ENCODE measurements at regions not wholly inside any gene's neighbourhood (a gene's known extent, or its start where the extent isn't known, plus 50 kb on each side); places are given as distances from the start of the nearest gene placed in this dataset.
A peak's percentile ranks its signal among the peaks of the same experiment; 100 is the strongest.

- Histone ChIP-seq H3K9me3 (ENCODE audit: low read depth) (no peaks in the 10 kb centered on the region), H3K79me2 (no peaks in the 10 kb centered on the region), H3K4me3 (no peak overlapping the region), H2AFZ (no peak overlapping the region), H3K36me3 (replicated peaks; ENCODE audit: insufficient read depth, low read depth) (no peaks in the 10 kb centered on the region), H3K27ac (no peak overlapping the region), H3K4me2 (no peak overlapping the region), H3K9me2 (replicated peaks; ENCODE audit: insufficient read depth) (no peaks in the 10 kb centered on the region), H3K27me3 (no peaks in the 10 kb centered on the region), H4K20me1 (ENCODE audit: insufficient read depth, poor library complexity, severe bottlenecking) (no peaks in the 10 kb centered on the region), H3K4me1 (ENCODE audit: insufficient read depth) (no peaks in the 10 kb centered on the region)
- no peak for DNase-seq (ENCODE audit: low spot score)
- no peak for TF ChIP-seq CTCF (IDR thresholded peaks at IDR 0.05; ENCODE audit: poor library complexity)
- TF ChIP-seq EZH2 (IDR thresholded peaks at IDR 0.05; ENCODE audit: borderline replicate concordance): no peak
- TF ChIP-seq EZH2phosphoT487 (IDR thresholded peaks at IDR 0.05; ENCODE audit: low read depth, severe bottlenecking, unreplicated experiment): no peak
- WGBS (ENCODE audit: low lambda C conversion rate, missing lambda C conversion rate): 98% methylated on average over 4 of the region's 4 CpGs
Observed at GRCh38 chr15:81555346-81555745, 181.3 kb upstream of the TMC3 start.

GRCh38 chr15:81548365-81549130, 174.5 kb upstream of the TMC3 start:
- H3K9me3 ChIP-seq (ENCODE audit: low read depth): no peaks in the 10 kb centered on the region
- no peaks in the 10 kb centered on the region for H3K27me3 ChIP-seq
- 73% methylated on average over 7 of the region's 7 CpGs for WGBS (ENCODE audit: low lambda C conversion rate, missing lambda C conversion rate)
- TF ChIP-seq CTCF (IDR thresholded peaks at IDR 0.05; ENCODE audit: poor library complexity) (no peak), EZH2 (IDR thresholded peaks at IDR 0.05; ENCODE audit: borderline replicate concordance) (no peak)
- H3K4me3 ChIP-seq: no peak overlapping the region
- no peaks in the 10 kb centered on the region for H3K9me2 ChIP-seq (replicated peaks; ENCODE audit: insufficient read depth)
- DNase-seq (ENCODE audit: low spot score): peak; percentile 16
- H3K27ac ChIP-seq: no peak overlapping the region
- no peaks in the 10 kb centered on the region for H3K36me3 ChIP-seq (replicated peaks; ENCODE audit: insufficient read depth, low read depth)
- H2AFZ ChIP-seq: no peak overlapping the region
- peaks cover 4% of the 10 kb centered on the region for H3K4me1 ChIP-seq (ENCODE audit: insufficient read depth)
- no peaks in the 10 kb centered on the region for H3K79me2 ChIP-seq
- H4K20me1 ChIP-seq (ENCODE audit: insufficient read depth, poor library complexity, severe bottlenecking): no peaks in the 10 kb centered on the region
- H3K4me2 ChIP-seq: no peak overlapping the region

DNA sequence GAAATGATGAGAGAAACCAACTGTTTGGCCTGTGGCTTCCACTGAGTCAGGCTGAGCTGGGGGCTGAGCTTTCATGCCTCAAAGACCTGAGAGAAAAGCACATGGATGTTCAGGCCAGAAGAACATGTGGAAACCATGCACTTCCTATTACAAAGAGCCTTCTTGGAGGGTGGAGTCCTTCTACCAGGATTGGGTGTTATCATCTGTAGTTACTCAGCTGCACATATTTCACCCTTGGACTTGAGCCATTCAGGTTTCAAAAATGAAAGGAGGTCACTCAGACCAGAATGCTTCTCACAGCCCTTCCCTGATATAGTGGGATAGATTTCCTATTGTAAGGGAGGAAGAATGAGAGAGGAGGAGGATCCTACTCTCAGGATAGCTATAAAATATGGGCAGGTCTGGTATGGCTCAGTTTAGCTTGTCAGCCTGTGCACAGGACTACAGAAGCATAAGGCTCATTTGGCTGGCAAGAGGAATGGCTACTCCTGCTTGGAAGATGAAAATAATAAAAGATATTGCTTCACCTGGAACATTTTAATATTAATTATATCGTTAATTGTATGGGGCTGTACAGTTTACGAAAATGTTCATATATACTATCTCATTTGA, 173.6 kb upstream of the TMC3 start:
- TF ChIP-seq EZH2 (IDR thresholded peaks at IDR 0.05; ENCODE audit: borderline replicate concordance): no peak
- 96% methylated on average over 2 of the region's 2 CpGs for WGBS (ENCODE audit: low lambda C conversion rate, missing lambda C conversion rate)

GRCh38 chr15:81544385-81544784, 170.4 kb upstream of the TMC3 start:
- Histone ChIP-seq H3K36me3 (replicated peaks; ENCODE audit: insufficient read depth, low read depth) (no peaks in the 10 kb centered on the region), H3K4me2 (no peak overlapping the region), H3K27me3 (no peaks in the 10 kb centered on the region), H3K4me3 (no peak overlapping the region), H3K27ac (no peak overlapping the region), H3K9me2 (replicated peaks; ENCODE audit: insufficient read depth) (no peaks in the 10 kb centered on the region), H2AFZ (no peak overlapping the region), H3K9me3 (ENCODE audit: low read depth) (no peaks in the 10 kb centered on the region), H4K20me1 (ENCODE audit: insufficient read depth, poor library complexity, severe bottlenecking) (no peaks in the 10 kb centered on the region), H3K79me2 (no peaks in the 10 kb centered on the region), H3K4me1 (ENCODE audit: insufficient read depth) (no peaks in the 10 kb centered on the region)
- DNase-seq (ENCODE audit: low spot score): no peak
- TF ChIP-seq CTCF (IDR thresholded peaks at IDR 0.05; ENCODE audit: poor library complexity) (no peak), EZH2phosphoT487 (IDR thresholded peaks at IDR 0.05; ENCODE audit: low read depth, severe bottlenecking, unreplicated experiment) (no peak)
- 92% methylated on average over 2 of the region's 2 CpGs for WGBS (ENCODE audit: low lambda C conversion rate, missing lambda C conversion rate)

More for the DNA sequence above, 173.6 kb upstream of the TMC3 start:
- Histone ChIP-seq H3K4me2 (no peak overlapping the region), H2AFZ (no peak overlapping the region), H3K4me3 (no peak overlapping the region), H3K27ac (no peak overlapping the region), H3K4me1 (ENCODE audit: insufficient read depth) (peaks cover 4% of the 10 kb centered on the region), H3K9me2 (replicated peaks; ENCODE audit: insufficient read depth) (no peaks in the 10 kb centered on the region), H4K20me1 (ENCODE audit: insufficient read depth, poor library complexity, severe bottlenecking) (no peaks in the 10 kb centered on the region), H3K9me3 (ENCODE audit: low read depth) (no peaks in the 10 kb centered on the region), H3K79me2 (no peaks in the 10 kb centered on the region), H3K27me3 (no peaks in the 10 kb centered on the region), H3K36me3 (replicated peaks; ENCODE audit: insufficient read depth, low read depth) (no peaks in the 10 kb centered on the region)
- no peak for DNase-seq (ENCODE audit: low spot score)

All from hepatocyte (in vitro differentiated cells).